SK-N-SH treated with all-trans-retinoic acid at 6 μM for 48 hours (cell line): ENCODE measurements at regions not wholly inside any gene's neighbourhood (a gene's known extent, or its start where the extent isn't known, plus 50 kb on each side); places are given as distances from the start of the nearest gene placed in this dataset.

ENCODE experiments used
- BACH2 ChIP-seq: fragments of 250-450 bp; sonication (Bioruptor Pico); IDR thresholded peaks from 2 replicates; pipeline ENCODE4 v1.9.0; 2021; ENCODE audit warnings: mild to moderate bottlenecking, borderline replicate concordance
- CSDC2 ChIP-seq: fragments of 250-450 bp; sonication (Bioruptor Pico); IDR thresholded peaks from 2 replicates; pipeline ENCODE4 v1.5.0; 2020; ENCODE audit warnings: mild to moderate bottlenecking, moderate library complexity
- ESRRG ChIP-seq: fragments of 250-450 bp; sonication (Bioruptor Pico); IDR thresholded peaks from 2 replicates; pipeline ENCODE4 v1.6.1; 2021; ENCODE audit warnings: mild to moderate bottlenecking
- PPARA ChIP-seq: fragments of 250-450 bp; sonication (Bioruptor Pico); IDR thresholded peaks from 2 replicates; pipeline ENCODE4 v1.5.0; 2020; ENCODE audit warnings: mild to moderate bottlenecking, borderline replicate concordance
- RARB ChIP-seq: fragments of 250-450 bp; sonication (Bioruptor Pico); IDR thresholded peaks from 2 replicates; pipeline ENCODE4 v1.8.0; 2021; ENCODE audit warnings: mild to moderate bottlenecking, moderate library complexity
- SNAI2 ChIP-seq: fragments of 250-450 bp; sonication (Bioruptor Pico); IDR thresholded peaks from 2 replicates; pipeline ENCODE4 v1.5.0; 2020; ENCODE audit warnings: mild to moderate bottlenecking, moderate library complexity
- TOX ChIP-seq: fragments of 250-450 bp; sonication (Bioruptor Pico); IDR thresholded peaks from 2 replicates; pipeline ENCODE4 v1.8.0; 2021; ENCODE audit warnings: mild to moderate bottlenecking, moderate library complexity, borderline replicate concordance
- ZFP30 ChIP-seq: fragments of 450-650 bp; formaldehyde crosslinking; IDR thresholded peaks from 2 replicates; pipeline ENCODE4 v1.5.0; 2022; ENCODE audit warnings: mild to moderate bottlenecking, moderate library complexity
- ZNF565 ChIP-seq: fragments of 450-650 bp; formaldehyde crosslinking; conservative IDR thresholded peaks from 2 replicates; pipeline ENCODE4 v1.5.0; 2020; ENCODE audit warnings: low read depth, mild to moderate bottlenecking, moderate library complexity
- ZNF70 ChIP-seq: fragments of 450-650 bp; formaldehyde crosslinking; IDR thresholded peaks from 2 replicates; pipeline ENCODE4 v1.5.0; 2020; ENCODE audit warnings: mild to moderate bottlenecking, moderate library complexity
- TF ChIP-seq, protein P1 (sequence below): fragments of 250-450 bp; sonication (Bioruptor Pico); IDR thresholded peaks from 2 replicates; pipeline ENCODE4 v1.5.1; 2020; ENCODE audit warnings: low read depth, mild to moderate bottlenecking, moderate library complexity

GRCh38 chr20:19096843-19097242 lies 115.6 kb upstream of the SLC24A3 start:
- TF ChIP-seq ESRRG (CRISPR knock-in tag) (no peak), ZFP30 (CRISPR knock-in tag) (no peak), CSDC2 (CRISPR knock-in tag) (no peak), SNAI2 (CRISPR knock-in tag) (no peak), BACH2 (CRISPR knock-in tag) (no peak), TOX (CRISPR knock-in tag) (no peak), ZNF70 (CRISPR knock-in tag) (no peak), PPARA (CRISPR knock-in tag) (no peak), ZNF565 (no peak), RARB (no peak)
- TF ChIP-seq, protein P1, sequence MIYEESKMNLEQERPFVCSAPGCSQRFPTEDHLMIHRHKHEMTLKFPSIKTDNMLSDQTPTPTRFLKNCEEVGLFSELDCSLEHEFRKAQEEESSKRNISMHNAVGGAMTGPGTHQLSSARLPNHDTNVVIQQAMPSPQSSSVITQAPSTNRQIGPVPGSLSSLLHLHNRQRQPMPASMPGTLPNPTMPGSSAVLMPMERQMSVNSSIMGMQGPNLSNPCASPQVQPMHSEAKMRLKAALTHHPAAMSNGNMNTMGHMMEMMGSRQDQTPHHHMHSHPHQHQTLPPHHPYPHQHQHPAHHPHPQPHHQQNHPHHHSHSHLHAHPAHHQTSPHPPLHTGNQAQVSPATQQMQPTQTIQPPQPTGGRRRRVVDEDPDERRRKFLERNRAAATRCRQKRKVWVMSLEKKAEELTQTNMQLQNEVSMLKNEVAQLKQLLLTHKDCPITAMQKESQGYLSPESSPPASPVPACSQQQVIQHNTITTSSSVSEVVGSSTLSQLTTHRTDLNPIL (CRISPR knock-in tag) = no peak
